GM18867 (cell line): ENCODE measurements at regions not wholly inside any gene's neighbourhood (a gene's known extent, or its start where the extent isn't known, plus 50 kb on each side); places are given as distances from the start of the nearest gene placed in this dataset.

ENCODE experiments used
- ATAC-seq: cut with Tn5 transposase; IDR thresholded peaks from one replicate; pipeline ENCODE4 v1.9.1; 2021; ENCODE audit warnings: mild to moderate bottlenecking, moderate library complexity; ENCODE audit not compliant: unreplicated experiment

GRCh38 chr13:30128095-30128494, 179.3 kb downstream of the KATNAL1 start:
- no peak for ATAC-seq

GRCh38 chr13:30126903-30127428, 180.4 kb downstream of the KATNAL1 start:
- no peak for ATAC-seq

GRCh38 chr13:30125422-30126073, 181.8 kb downstream of the KATNAL1 start:
- no peak for ATAC-seq

- no peak for ATAC-seq
Observed at GRCh38 chr13:30124131-30124768, 183.1 kb downstream of the KATNAL1 start.

- ATAC-seq = no peak
Observed at GRCh38 chr13:30123575-30123974, 183.8 kb downstream of the KATNAL1 start.

- ATAC-seq = no peak
Observed at GRCh38 chr13:30121666-30122065, 185.7 kb downstream of the KATNAL1 start.

- no peak for ATAC-seq
Observed at GRCh38 chr13:30121244-30121643, 186.1 kb downstream of the KATNAL1 start.

- ATAC-seq = no peak
Observed at GRCh38 chr13:30120133-30120822, 187.1 kb downstream of the KATNAL1 start.

GRCh38 chr13:30119476-30119875, 187.9 kb downstream of the KATNAL1 start:
- no peak for ATAC-seq

GRCh38 chr13:30116379-30116778, 191.0 kb downstream of the KATNAL1 start:
- ATAC-seq = no peak

GRCh38 chr13:30115257-30115600, 192.1 kb downstream of the KATNAL1 start:
- ATAC-seq = no peak

GRCh38 chr13:30114571-30115256, 192.6 kb downstream of the KATNAL1 start:
- peak; percentile 90 for ATAC-seq

- no peak for ATAC-seq
Observed at GRCh38 chr13:30113983-30114570, 193.3 kb downstream of the KATNAL1 start.

- ATAC-seq = no peak
Observed at GRCh38 chr13:30113551-30113950, 193.8 kb downstream of the KATNAL1 start.

GRCh38 chr13:30112602-30113435, 194.5 kb downstream of the KATNAL1 start:
- ATAC-seq = peak; percentile 63

GRCh38 chr13:30111810-30112209, 195.5 kb downstream of the KATNAL1 start:
- peak; percentile 30 for ATAC-seq

GRCh38 chr13:30110301-30111070, 196.9 kb downstream of the KATNAL1 start:
- ATAC-seq = no peak

GRCh38 chr13:30109471-30110135, 197.7 kb downstream of the KATNAL1 start:
- no peak for ATAC-seq

GRCh38 chr13:30108913-30109237, 198.5 kb downstream of the KATNAL1 start:
- no peak for ATAC-seq
